OCI-LY1 (cell line): ENCODE measurements at regions not wholly inside any gene's neighbourhood (a gene's known extent, or its start where the extent isn't known, plus 50 kb on each side); places are given as distances from the start of the nearest gene placed in this dataset.

Experiments used
- H2AFZ ChIP-seq: fragments of 200-600 bp; sonication (generic), shearing (Covaris generic); 2 replicates; pipeline ENCODE4 v1.6.0; 2014; ENCODE audit warnings: antibody characterized with exemption, mild to moderate bottlenecking, low read length
- H3F3A ChIP-seq: fragments of 200-600 bp; sonication (generic), shearing (Covaris generic); 2 replicates; pipeline ENCODE4 v1.6.0; 2014; ENCODE audit warnings: mild to moderate bottlenecking, antibody characterized with exemption, low read length, moderate library complexity; ENCODE audit not compliant: insufficient read depth
- H3K27ac ChIP-seq: fragments of 200-600 bp; sonication (generic); 2 replicates; pipeline ENCODE4 v1.5.1; 2014; ENCODE audit warnings: low read length, mixed run types, mild to moderate bottlenecking, low read depth; ENCODE audit not compliant: poor library complexity, severe bottlenecking
- H3K27me3 ChIP-seq: fragments of 200-600 bp; sonication (generic); 2 replicates; pipeline ENCODE4 v1.6.0; 2014; ENCODE audit warnings: antibody characterized with exemption, mild to moderate bottlenecking, low read length, moderate library complexity; ENCODE audit not compliant: insufficient read depth
- H3K36me3 ChIP-seq: fragments of 200-600 bp; sonication (generic); 2 replicates; pipeline ENCODE4 v1.6.1; 2014; ENCODE audit warnings: mild to moderate bottlenecking, antibody characterized with exemption, low read length, moderate library complexity, mixed read lengths; ENCODE audit not compliant: insufficient read depth
- H3K4me1 ChIP-seq: fragments of 200-600 bp; sonication (generic); 2 replicates; pipeline ENCODE4 v1.5.1; 2014; ENCODE audit warnings: mild to moderate bottlenecking, low read length, moderate library complexity; ENCODE audit not compliant: insufficient read depth, severe bottlenecking
- H3K4me2 ChIP-seq: fragments of 200-600 bp; sonication (generic), shearing (Covaris generic); 2 replicates; pipeline ENCODE4 v1.6.1; 2014; ENCODE audit warnings: low read length
- H3K4me3 ChIP-seq: fragments of 200-600 bp; sonication (generic); 2 replicates; pipeline ENCODE4 v1.5.1; 2014; ENCODE audit warnings: low read length, low read depth, mild to moderate bottlenecking, mixed read lengths; ENCODE audit not compliant: poor library complexity, severe bottlenecking
- H3K79me2 ChIP-seq: fragments of 200-600 bp; shearing (Covaris generic); 2 replicates; pipeline ENCODE4 v1.6.1; 2016; ENCODE audit warnings: mixed run types, low read length, mixed read lengths; ENCODE audit not compliant: insufficient read depth
- H3K9ac ChIP-seq: fragments of 200-600 bp; sonication (generic), shearing (Covaris generic); 2 replicates; pipeline ENCODE4 v1.6.1; 2014; ENCODE audit warnings: mild to moderate bottlenecking, low read length, mixed read lengths
- H3K9me2 ChIP-seq: fragments of 200-600 bp; sonication (generic), shearing (Covaris generic); 2 replicates; pipeline ENCODE4 v1.6.1; 2014; ENCODE audit warnings: low read depth, mild to moderate bottlenecking, low read length, mixed read lengths
- H3K9me3 ChIP-seq: fragments of 200-600 bp; shearing (Covaris generic); 2 replicates; pipeline ENCODE4 v1.6.1; 2014; ENCODE audit warnings: low read length, mixed read lengths
- H4K20me1 ChIP-seq: fragments of 200-600 bp; sonication (generic), shearing (Covaris generic); 2 replicates; pipeline ENCODE4 v1.6.0; 2016; ENCODE audit warnings: mild to moderate bottlenecking, low read length; ENCODE audit not compliant: insufficient read depth
- EZH2 ChIP-seq: fragments of 200-600 bp; sonication (generic), shearing (Covaris generic); IDR thresholded peaks from 2 replicates; pipeline ENCODE4 v1.8.0; 2017; ENCODE audit warnings: borderline replicate concordance, mixed run types, mild to moderate bottlenecking, antibody characterized with exemption, low read length, moderate library complexity, mixed read lengths
- TF ChIP-seq, protein P1 (sequence below): fragments of 200-600 bp; sonication (generic), shearing (Covaris generic); IDR thresholded peaks from 2 replicates; pipeline ENCODE4 v1.5.1; 2017; ENCODE audit warnings: mild to moderate bottlenecking, antibody characterized with exemption, low read length, moderate library complexity, mixed read lengths

DNA sequence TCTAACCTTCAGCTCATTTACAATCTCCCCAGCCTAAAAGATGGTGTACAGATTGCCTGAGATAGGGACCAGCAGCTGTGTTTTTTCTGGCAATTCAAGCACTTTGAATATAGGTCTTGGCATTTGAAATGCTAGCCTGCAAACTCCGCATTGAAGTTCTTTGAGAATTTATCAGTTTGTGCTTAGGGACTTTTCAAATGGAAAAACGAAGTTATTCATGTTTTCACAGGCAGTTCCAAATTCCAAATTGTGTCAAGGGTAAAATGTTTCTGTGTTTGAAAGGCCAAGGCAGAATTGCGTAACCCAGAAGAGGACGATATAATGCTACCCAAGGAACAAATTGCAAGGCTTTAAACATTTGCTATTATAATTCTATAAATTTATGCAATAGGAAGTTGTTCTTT, 168.9 kb upstream of the RASSF8 start:
- no peaks in the 10 kb centered on the region for H4K20me1 ChIP-seq
- H3K36me3 ChIP-seq = no peaks in the 10 kb centered on the region
- no peak overlapping the region for H2AFZ ChIP-seq
- no peaks in the 10 kb centered on the region for H3F3A ChIP-seq
- H3K4me3 ChIP-seq = no peak overlapping the region
- H3K9ac ChIP-seq = no peak overlapping the region
- no peak overlapping the region for H3K4me2 ChIP-seq
- H3K79me2 ChIP-seq = no peaks in the 10 kb centered on the region
- H3K27ac ChIP-seq = no peak overlapping the region
- H3K9me3 ChIP-seq = no peaks in the 10 kb centered on the region
- H3K9me2 ChIP-seq = no peaks in the 10 kb centered on the region
- no peaks in the 10 kb centered on the region for H3K4me1 ChIP-seq
- TF ChIP-seq, protein P1, sequence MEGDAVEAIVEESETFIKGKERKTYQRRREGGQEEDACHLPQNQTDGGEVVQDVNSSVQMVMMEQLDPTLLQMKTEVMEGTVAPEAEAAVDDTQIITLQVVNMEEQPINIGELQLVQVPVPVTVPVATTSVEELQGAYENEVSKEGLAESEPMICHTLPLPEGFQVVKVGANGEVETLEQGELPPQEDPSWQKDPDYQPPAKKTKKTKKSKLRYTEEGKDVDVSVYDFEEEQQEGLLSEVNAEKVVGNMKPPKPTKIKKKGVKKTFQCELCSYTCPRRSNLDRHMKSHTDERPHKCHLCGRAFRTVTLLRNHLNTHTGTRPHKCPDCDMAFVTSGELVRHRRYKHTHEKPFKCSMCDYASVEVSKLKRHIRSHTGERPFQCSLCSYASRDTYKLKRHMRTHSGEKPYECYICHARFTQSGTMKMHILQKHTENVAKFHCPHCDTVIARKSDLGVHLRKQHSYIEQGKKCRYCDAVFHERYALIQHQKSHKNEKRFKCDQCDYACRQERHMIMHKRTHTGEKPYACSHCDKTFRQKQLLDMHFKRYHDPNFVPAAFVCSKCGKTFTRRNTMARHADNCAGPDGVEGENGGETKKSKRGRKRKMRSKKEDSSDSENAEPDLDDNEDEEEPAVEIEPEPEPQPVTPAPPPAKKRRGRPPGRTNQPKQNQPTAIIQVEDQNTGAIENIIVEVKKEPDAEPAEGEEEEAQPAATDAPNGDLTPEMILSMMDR = no peak
- TF ChIP-seq EZH2 = no peak
- no peaks in the 10 kb centered on the region for H3K27me3 ChIP-seq

DNA sequence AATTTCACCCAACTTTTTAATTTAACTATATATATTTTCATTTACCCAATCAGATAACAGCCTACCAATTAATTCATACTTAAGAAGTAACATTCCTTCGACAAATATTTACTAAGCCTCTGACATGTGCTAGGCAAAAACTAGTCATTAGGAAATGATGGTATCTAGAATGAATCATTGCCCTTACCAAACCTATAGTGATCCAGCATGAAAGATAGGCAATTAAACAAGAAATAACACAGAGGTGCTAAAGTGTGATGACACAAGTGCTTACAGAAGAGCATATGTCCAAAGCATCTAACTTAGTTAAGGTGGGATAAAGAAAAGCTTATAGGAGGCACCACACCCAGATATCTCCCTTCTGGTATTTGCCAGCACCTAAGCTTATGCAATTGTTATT, 166.5 kb upstream of the RASSF8 start:
- H3K4me2 ChIP-seq = no peak overlapping the region
- no peaks in the 10 kb centered on the region for H3K36me3 ChIP-seq
- H3F3A ChIP-seq = no peaks in the 10 kb centered on the region
- H2AFZ ChIP-seq = no peak overlapping the region
- no peaks in the 10 kb centered on the region for H3K4me1 ChIP-seq
- no peaks in the 10 kb centered on the region for H4K20me1 ChIP-seq
- H3K27ac ChIP-seq = no peak overlapping the region
- H3K9me3 ChIP-seq = no peaks in the 10 kb centered on the region
- H3K79me2 ChIP-seq = no peaks in the 10 kb centered on the region
- H3K9me2 ChIP-seq = no peaks in the 10 kb centered on the region
- TF ChIP-seq, protein P1 = no peak
- TF ChIP-seq EZH2 = no peak
- no peak overlapping the region for H3K9ac ChIP-seq
- H3K4me3 ChIP-seq = no peak overlapping the region
- H3K27me3 ChIP-seq = no peaks in the 10 kb centered on the region

DNA sequence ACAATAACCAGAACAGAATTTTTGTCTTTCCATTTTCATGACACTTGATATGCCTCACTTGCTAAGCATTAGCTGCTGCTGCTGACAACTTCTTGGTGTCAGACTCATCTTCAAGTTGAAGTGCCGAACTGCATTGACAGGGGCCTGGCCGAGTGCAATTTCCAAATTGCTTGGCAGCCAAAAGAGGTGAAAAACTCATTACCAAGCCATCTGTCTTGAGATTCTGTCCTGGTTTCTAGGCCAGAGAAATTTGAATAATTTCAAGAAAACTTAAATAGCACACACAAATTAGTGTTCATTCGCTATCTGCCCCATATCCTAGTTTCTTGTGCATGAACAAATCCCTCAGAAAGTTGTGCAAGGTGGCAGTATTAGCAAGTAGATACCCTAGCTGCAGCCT, 165.3 kb upstream of the RASSF8 start:
- Histone ChIP-seq H3K4me2 (no peak overlapping the region), H3K27ac (no peak overlapping the region), H3K79me2 (no peaks in the 10 kb centered on the region), H2AFZ (no peak overlapping the region), H4K20me1 (no peaks in the 10 kb centered on the region), H3K9ac (no peak overlapping the region), H3K9me2 (no peaks in the 10 kb centered on the region), H3K4me3 (no peak overlapping the region), H3K36me3 (no peaks in the 10 kb centered on the region), H3K9me3 (no peaks in the 10 kb centered on the region), H3K4me1 (no peaks in the 10 kb centered on the region), H3K27me3 (no peaks in the 10 kb centered on the region), H3F3A (no peaks in the 10 kb centered on the region)
- no peak for TF ChIP-seq EZH2
- TF ChIP-seq, protein P1 = no peak
